ENCODE measurements at regions not wholly inside any gene's neighbourhood (a gene's known extent, or its start where the extent isn't known, plus 50 kb on each side); places are given as distances from the start of the nearest gene placed in this dataset.

- no peak for DNase-seq (ENCODE audit: low spot score)
- no peak for TF ChIP-seq CTCF (IDR thresholded peaks at IDR 0.05; ENCODE audit: extremely low read depth, missing control alignments)
Measured at GRCh38 chr10:131778385-131778784, 122.4 kb upstream of the PPP2R2D start.

- TF ChIP-seq CTCF (IDR thresholded peaks at IDR 0.05; ENCODE audit: extremely low read depth, missing control alignments), result no peak
- no peak for DNase-seq (ENCODE audit: low spot score)
Measured at GRCh38 chr10:131778842-131779241, 122.0 kb upstream of the PPP2R2D start.

- TF ChIP-seq CTCF (IDR thresholded peaks at IDR 0.05; ENCODE audit: extremely low read depth, missing control alignments), result no peak
Measured at GRCh38 chr10:131779661-131780394, 121.0 kb upstream of the PPP2R2D start.

GRCh38 chr10:131781076-131781475 is 119.7 kb upstream of the PPP2R2D start:
- DNase-seq (ENCODE audit: low spot score), result no peak
- TF ChIP-seq CTCF (IDR thresholded peaks at IDR 0.05; ENCODE audit: extremely low read depth, missing control alignments), result no peak

More at GRCh38 chr10:131779661-131780394, 121.0 kb upstream of the PPP2R2D start:
- no peak for DNase-seq (ENCODE audit: low spot score)

GRCh38 chr10:131781791-131782190 is 119.0 kb upstream of the PPP2R2D start:
- no peak for DNase-seq (ENCODE audit: low spot score)

GRCh38 chr10:131784363-131785120 is 116.3 kb upstream of the PPP2R2D start:
- DNase-seq (ENCODE audit: low spot score), result no peak
- no peak for TF ChIP-seq CTCF (IDR thresholded peaks at IDR 0.05; ENCODE audit: extremely low read depth, missing control alignments)

More at GRCh38 chr10:131781791-131782190, 119.0 kb upstream of the PPP2R2D start:
- no peak for TF ChIP-seq CTCF (IDR thresholded peaks at IDR 0.05; ENCODE audit: extremely low read depth, missing control alignments)

- DNase-seq (ENCODE audit: low spot score), result no peak
- no peak for TF ChIP-seq CTCF (IDR thresholded peaks at IDR 0.05; ENCODE audit: extremely low read depth, missing control alignments)
Measured at GRCh38 chr10:131785121-131785460, 115.7 kb upstream of the PPP2R2D start.
